ENCODE measurements at regions not wholly inside any gene's neighbourhood (a gene's known extent, or its start where the extent isn't known, plus 50 kb on each side); places are given as distances from the start of the nearest gene placed in this dataset.
"Not testable (repeated sequence)": the region's sequence is repeated elsewhere in the genome, so short reads cannot be mapped to it uniquely, and the experiment has no call there.

- DNase-seq = no peak
Measured at GRCh38 chr7:106583706-106584690, 77.0 kb downstream of the CCDC71L start.

- no peak for DNase-seq
Measured at GRCh38 chr7:106583100-106583499, 77.9 kb downstream of the CCDC71L start.

GRCh38 chr7:106582365-106582764 lies 78.6 kb downstream of the CCDC71L start:
- DNase-seq = no peak

GRCh38 chr7:106579086-106579485 lies 81.9 kb downstream of the CCDC71L start:
- not testable (repeated sequence) for DNase-seq

GRCh38 chr7:106575138-106575823 lies 85.7 kb downstream of the CCDC71L start:
- no peak for DNase-seq

- DNase-seq = no peak
Measured at GRCh38 chr7:106573738-106574137, 87.2 kb downstream of the CCDC71L start.

GRCh38 chr7:106573125-106573663 lies 87.8 kb downstream of the CCDC71L start:
- DNase-seq = no peak

- DNase-seq = no peak
Measured at GRCh38 chr7:106572394-106573124, 88.4 kb downstream of the CCDC71L start.

GRCh38 chr7:106571563-106571962 lies 89.4 kb downstream of the CCDC71L start:
- no peak for DNase-seq

- DNase-seq = no peak
Measured at GRCh38 chr7:106570948-106571418, 90.0 kb downstream of the CCDC71L start.

GRCh38 chr7:106570146-106570545 lies 90.8 kb downstream of the CCDC71L start:
- no peak for DNase-seq

- no peak for DNase-seq
Measured at GRCh38 chr7:106569500-106569929, 91.4 kb downstream of the CCDC71L start.

GRCh38 chr7:106568680-106569499 lies 92.1 kb downstream of the CCDC71L start:
- DNase-seq = no peak

GRCh38 chr7:106568002-106568679 lies 92.8 kb downstream of the CCDC71L start:
- DNase-seq = no peak

GRCh38 chr7:106567204-106568001 lies 93.6 kb downstream of the CCDC71L start:
- DNase-seq = not testable (repeated sequence)

- no peak for DNase-seq
Measured at GRCh38 chr7:106566672-106567071, 94.3 kb downstream of the CCDC71L start.

GRCh38 chr7:106566196-106566595 lies 94.8 kb downstream of the CCDC71L start:
- no peak for DNase-seq

GRCh38 chr7:106565428-106565827 lies 95.5 kb downstream of the CCDC71L start:
- no peak for DNase-seq

GRCh38 chr7:106563466-106564150 lies 97.3 kb downstream of the CCDC71L start:
- no peak for DNase-seq

Measured in occipital lobe (tissue), 1 donor.